Panc1 (cell line): ENCODE measurements at regions not wholly inside any gene's neighbourhood (a gene's known extent, or its start where the extent isn't known, plus 50 kb on each side); places are given as distances from the start of the nearest gene placed in this dataset.

Experiments
- POLR2AphosphoS5 ChIP-seq: IDR thresholded peaks from 2 replicates; pipeline ENCODE4 v1.6.1; 2012; ENCODE audit warnings: mild to moderate bottlenecking, low read depth, low read length, moderate library complexity
- SIN3A ChIP-seq: IDR thresholded peaks from 2 replicates; pipeline ENCODE4 v1.6.1; 2012; ENCODE audit warnings: low read depth, mild to moderate bottlenecking, low read length, moderate library complexity, borderline replicate concordance; ENCODE audit not compliant: insufficient read depth
- TF ChIP-seq, protein P1 (sequence below): fragments of 450-650 bp; IDR thresholded peaks from 2 replicates; pipeline ENCODE4 v1.5.1; 2017; ENCODE audit warnings: mild to moderate bottlenecking
- TF ChIP-seq, protein P2 (sequence below), 2 experiments: IDR thresholded peaks; 2 replicates each; pipeline ENCODE4 v1.6.1; 2011 to 2012; ENCODE audit warnings: low read depth in 2 of 2, control low read depth in 1 of 2, low read length in 1 of 2, mild to moderate bottlenecking in 1 of 2, moderate library complexity in 1 of 2; ENCODE audit not compliant: insufficient read depth in 1 of 2

DNA sequence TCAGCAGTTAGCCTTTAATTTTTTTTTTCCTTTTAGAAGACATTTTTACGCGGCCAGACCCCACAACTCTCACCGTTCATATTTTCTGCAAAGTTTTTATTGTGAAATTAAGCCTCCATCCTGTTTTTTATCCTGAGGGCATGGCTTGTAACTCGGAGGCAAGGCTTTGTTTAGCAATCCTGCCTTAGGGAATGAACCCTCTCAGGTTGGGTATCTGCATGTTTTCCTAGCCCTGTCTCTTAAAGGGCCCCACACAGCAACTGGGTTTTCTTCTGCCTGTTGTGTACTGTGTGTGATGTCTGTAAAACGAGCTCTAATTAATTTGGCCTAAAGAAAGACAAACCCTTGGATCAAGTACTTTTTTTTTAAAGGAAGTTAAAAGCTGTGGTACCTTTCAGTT, 130.2 kb upstream of the COBL start:
- TF ChIP-seq, protein P1, sequence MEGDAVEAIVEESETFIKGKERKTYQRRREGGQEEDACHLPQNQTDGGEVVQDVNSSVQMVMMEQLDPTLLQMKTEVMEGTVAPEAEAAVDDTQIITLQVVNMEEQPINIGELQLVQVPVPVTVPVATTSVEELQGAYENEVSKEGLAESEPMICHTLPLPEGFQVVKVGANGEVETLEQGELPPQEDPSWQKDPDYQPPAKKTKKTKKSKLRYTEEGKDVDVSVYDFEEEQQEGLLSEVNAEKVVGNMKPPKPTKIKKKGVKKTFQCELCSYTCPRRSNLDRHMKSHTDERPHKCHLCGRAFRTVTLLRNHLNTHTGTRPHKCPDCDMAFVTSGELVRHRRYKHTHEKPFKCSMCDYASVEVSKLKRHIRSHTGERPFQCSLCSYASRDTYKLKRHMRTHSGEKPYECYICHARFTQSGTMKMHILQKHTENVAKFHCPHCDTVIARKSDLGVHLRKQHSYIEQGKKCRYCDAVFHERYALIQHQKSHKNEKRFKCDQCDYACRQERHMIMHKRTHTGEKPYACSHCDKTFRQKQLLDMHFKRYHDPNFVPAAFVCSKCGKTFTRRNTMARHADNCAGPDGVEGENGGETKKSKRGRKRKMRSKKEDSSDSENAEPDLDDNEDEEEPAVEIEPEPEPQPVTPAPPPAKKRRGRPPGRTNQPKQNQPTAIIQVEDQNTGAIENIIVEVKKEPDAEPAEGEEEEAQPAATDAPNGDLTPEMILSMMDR, result no peak
- TF ChIP-seq SIN3A (no peak), POLR2AphosphoS5 (no peak)
- TF ChIP-seq, protein P2, sequence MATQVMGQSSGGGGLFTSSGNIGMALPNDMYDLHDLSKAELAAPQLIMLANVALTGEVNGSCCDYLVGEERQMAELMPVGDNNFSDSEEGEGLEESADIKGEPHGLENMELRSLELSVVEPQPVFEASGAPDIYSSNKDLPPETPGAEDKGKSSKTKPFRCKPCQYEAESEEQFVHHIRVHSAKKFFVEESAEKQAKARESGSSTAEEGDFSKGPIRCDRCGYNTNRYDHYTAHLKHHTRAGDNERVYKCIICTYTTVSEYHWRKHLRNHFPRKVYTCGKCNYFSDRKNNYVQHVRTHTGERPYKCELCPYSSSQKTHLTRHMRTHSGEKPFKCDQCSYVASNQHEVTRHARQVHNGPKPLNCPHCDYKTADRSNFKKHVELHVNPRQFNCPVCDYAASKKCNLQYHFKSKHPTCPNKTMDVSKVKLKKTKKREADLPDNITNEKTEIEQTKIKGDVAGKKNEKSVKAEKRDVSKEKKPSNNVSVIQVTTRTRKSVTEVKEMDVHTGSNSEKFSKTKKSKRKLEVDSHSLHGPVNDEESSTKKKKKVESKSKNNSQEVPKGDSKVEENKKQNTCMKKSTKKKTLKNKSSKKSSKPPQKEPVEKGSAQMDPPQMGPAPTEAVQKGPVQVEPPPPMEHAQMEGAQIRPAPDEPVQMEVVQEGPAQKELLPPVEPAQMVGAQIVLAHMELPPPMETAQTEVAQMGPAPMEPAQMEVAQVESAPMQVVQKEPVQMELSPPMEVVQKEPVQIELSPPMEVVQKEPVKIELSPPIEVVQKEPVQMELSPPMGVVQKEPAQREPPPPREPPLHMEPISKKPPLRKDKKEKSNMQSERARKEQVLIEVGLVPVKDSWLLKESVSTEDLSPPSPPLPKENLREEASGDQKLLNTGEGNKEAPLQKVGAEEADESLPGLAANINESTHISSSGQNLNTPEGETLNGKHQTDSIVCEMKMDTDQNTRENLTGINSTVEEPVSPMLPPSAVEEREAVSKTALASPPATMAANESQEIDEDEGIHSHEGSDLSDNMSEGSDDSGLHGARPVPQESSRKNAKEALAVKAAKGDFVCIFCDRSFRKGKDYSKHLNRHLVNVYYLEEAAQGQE (IDR thresholded peaks at IDR 0.05; ENCODE audit: insufficient read depth in 1 of 2, low read depth in 2 of 2, low read length in 1 of 2), result no peak
